ENCODE measurements at regions not wholly inside any gene's neighbourhood (a gene's known extent, or its start where the extent isn't known, plus 50 kb on each side); places are given as distances from the start of the nearest gene placed in this dataset.
A peak's percentile ranks its signal among the peaks of the same experiment; 100 is the strongest.
"Not testable (repeated sequence)": the region's sequence is repeated elsewhere in the genome, so short reads cannot be mapped to it uniquely, and the experiment has no call there.

DNA sequence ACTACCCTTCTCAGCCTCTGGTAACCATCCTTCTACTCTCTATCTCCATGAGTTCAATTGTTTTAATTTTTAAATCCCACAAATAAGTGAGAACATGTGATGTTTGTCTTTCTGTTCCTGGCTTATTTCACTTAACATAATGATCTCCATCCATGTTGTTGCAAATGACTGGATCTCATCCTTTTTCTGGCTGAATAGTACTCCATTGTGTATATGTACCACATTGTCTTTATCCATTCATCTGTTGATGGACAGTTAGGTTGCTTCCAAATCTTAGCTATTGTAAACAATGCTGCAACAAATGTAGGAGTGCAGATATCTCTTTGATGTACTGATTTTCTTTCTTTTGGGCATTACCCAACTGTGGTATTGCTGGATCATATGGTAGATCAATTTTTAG lies 103.0 kb downstream of the CARTPT start:
- DNase-seq, result not testable (repeated sequence)

DNA sequence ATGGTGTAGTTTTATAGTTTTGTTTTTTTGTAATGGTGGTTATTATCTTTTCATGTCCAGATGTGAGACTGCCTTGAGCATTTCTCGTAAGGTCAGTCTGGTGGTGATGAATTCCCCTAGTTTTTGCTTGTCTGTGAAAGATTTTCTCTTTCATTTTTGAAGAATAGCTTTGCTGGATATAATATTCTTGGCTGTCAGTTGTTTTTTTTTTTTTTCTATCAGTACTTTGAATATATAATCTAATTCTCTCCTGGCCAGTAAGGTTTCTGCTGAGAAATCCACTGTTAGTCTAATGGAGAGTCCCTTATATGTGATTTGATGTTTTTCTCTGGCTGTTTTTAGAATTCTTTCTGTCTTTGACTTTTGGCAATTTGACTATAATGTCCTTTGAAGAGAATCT lies 106.9 kb downstream of the CARTPT start:
- DNase-seq, result no peak

GRCh38 chr5:71828291-71829040 lies 109.4 kb downstream of the CARTPT start:
- DNase-seq, result no peak

GRCh38 chr5:71829206-71829605 lies 110.1 kb downstream of the CARTPT start:
- DNase-seq, result no peak

GRCh38 chr5:71830681-71831539 lies 111.8 kb downstream of the CARTPT start:
- DNase-seq, result peak; percentile 63

DNA sequence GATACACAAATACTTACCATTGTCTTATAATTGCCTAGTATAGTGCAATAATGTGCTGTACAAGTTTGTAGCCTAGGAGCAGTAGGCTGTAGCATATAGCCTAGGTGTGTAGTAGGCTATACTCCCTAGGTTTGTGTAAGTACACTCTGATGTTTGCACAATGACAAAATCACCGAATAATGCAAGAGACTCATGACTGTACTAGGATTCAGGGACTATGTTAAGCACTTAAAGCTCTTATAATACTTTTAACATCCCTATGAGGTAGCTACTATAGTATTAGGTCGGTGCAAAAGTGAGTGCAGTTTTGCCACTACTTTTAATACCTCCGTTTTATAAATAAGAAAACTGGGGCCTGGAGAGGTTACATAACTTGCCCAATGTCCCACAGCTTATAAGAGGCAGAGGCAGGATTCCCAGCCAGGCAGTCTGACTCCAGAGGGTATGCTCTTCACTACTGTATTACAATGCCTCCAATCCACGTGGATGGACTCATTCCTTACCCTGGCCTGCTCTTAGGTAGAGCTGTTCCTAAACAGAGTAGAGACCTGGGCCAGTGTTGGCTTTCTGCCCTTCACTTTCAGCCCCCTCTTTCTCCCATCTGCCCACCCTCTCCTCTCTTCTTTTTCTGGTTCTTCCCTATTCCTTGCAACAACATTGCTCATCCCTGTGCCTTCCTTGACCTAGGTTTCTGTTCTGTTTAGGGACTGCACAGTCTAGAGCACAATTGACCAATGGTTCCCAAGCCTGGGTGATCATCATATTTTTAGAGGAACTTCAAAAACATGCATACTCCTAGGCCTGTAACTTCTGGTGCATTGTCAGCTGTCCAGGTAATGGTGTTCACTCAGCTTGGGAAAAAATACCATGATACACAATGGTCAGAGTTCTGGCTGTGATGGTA lies 114.0 kb downstream of the CARTPT start:
- DNase-seq, result no peak

DNA sequence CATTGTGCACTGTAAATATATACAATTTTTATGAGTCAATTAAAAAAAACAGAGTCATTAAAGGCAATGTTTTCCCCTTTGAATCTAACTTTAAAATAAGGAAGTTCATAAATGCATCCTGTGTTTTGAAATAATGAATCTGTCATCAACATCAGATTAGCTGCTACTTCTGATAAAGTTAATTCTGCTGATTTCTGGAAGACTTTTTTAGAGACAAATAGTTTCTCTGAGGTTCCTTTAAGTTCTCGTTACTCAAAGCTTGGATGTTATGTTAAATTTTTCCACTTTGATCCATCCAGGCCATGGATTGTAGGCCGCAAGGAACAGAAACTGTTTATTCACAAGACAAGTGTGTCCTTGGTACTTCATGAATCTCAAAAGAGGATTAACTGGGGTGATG lies 115.5 kb downstream of the CARTPT start:
- DNase-seq, result no peak

- no peak for DNase-seq
These were observed 117.0 kb downstream of the CARTPT start for GRCh38 chr5:71836084-71836483.

DNA sequence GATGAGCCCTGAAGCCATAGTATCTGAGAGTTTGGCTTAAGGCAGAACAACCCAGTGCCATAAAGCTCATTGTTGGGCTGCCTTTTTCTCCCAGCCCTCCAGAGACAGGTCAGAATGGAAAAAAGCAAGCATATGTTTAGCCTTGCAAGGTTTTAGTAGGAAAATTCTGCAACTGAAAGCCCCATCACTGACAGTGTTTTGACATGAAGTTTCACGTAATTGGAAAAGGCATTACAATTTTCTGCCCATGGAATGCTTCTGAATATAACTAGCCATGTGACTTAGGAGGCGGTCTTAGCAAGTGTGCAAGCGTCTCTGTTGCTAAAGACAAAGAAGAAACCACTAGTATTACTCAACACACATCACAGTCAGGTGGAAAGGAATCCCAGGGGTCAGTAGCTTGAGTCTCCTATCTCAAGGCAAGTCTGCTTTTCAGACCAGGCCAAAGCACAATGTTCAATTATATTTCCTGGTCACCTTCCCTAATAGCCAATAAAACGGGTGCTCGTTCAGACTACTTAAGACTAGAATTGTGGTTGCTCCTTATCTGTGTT lies 117.6 kb downstream of the CARTPT start:
- DNase-seq, result no peak

DNA sequence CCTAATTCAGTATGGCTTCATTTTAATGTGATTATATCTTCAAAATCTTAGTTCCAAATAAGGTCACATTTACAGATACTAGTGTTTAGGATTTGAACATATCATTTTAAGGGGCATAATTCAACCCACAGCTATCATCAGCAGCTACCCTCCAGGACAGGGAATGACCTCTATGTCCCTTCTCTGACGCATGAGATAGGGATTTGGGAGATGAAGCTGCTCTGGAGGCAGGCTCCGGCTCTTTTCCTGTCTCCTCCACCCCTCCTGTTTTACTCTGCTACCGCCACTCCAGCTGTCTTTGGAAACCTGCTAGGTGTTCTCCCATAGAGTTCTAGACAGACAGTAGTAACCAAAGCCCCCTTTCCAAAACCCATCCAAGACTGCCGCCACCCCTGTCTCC lies 119.2 kb downstream of the CARTPT start:
- no peak for DNase-seq

DNA sequence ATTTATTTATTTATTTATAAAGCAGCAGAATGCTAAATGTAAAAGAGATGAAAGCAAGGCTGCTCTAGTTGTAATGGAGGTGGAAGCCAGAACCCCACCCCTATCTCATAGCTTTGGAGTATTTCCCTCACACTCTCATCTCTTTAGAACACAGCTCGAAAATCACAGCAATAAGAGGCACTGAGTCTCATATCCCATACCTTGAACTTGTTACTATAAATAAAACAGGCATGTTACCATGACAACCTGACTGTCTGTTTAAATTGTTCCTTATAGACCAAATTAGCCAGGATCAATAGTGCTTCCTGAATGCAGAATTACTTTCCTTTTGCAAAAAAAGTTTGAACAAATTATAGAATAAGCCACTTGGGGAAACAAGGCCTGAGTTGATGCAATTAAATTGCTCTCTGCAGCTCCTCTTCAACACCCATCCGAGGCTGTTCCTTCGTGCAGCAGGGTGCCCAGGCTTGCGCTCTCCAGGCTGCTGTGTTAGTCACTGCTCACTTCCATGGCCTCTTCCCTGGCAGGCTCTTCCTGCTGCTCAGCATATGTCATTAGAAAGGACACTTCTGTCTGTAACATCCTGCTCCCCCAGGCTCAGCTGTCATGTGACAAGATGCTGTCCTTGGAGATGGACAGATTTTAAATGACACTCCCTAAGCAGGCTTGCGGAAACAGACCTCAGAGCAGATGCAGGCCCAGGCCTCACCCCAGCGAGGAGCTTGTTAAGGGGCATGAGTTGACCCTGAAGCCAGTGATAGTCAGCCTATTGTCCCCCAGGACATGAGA lies 120.2 kb downstream of the CARTPT start:
- DNase-seq, result no peak

DNA sequence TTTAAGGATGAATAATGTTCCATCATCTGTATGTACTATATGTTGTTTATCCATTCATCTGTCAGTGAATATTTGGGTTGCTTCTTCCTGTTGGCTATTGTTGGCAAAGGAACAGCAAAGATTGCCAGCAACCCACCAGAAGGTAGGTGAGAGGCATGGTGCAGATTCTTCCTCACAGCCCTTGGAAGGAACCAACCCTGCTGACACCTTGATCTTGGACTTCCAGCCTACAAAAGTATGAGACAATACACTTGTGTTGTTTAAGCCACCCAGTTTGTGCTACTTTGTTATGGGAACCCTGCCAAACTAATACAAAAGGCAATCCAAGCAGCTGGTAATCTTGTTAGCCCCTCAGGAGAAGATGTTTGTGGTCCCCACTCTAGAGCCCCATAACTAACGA lies 122.0 kb downstream of the CARTPT start:
- DNase-seq, result no peak

DNA sequence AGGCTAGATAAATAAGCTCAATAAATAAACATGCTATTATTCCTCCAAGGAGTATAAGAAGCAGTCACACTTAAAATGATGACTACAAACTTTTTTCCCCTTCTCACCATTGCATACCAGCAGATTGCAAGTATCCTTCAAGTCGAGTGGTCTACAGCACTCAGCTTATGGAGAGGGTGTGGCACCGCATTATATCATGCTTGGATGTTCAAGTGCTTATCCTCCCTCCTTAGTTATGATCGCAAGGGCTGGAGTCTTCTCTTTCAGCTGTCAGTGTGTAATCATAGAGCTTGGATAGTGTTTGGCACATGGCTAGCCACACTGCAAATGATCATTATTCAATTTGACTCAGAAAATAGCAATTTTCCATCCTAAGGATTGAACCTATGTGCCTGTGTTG lies 124.0 kb downstream of the CARTPT start:
- no peak for DNase-seq

GRCh38 chr5:71844862-71845261 lies 125.8 kb downstream of the CARTPT start:
- DNase-seq, result no peak

- no peak for DNase-seq
These were observed 140.4 kb downstream of the CARTPT start for GRCh38 chr5:71859515-71859914.

GRCh38 chr5:71860048-71860447 lies 141.0 kb downstream of the CARTPT start:
- no peak for DNase-seq

- no peak for DNase-seq
These were observed 142.6 kb downstream of the CARTPT start for GRCh38 chr5:71861682-71862081.

DNA sequence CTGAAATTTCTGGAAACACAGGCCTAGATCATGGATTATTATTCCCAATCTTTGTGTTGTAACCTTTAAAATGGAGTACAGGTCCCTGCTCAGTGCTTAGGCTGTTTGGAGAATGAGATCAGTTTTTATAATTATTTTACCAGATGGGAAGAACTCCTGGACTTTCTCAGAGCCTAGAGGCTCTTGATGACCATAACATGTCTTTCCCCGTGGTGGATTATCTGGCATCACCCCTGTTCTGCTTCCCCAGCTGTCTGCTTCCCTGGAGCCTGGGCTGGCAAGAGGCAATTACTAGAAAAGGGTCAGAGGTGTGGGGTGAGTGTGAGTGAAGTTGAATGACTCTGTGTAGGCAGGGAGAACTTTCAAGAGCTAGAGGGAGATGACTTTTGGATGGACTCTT lies 143.0 kb downstream of the CARTPT start:
- DNase-seq, result no peak

DNA sequence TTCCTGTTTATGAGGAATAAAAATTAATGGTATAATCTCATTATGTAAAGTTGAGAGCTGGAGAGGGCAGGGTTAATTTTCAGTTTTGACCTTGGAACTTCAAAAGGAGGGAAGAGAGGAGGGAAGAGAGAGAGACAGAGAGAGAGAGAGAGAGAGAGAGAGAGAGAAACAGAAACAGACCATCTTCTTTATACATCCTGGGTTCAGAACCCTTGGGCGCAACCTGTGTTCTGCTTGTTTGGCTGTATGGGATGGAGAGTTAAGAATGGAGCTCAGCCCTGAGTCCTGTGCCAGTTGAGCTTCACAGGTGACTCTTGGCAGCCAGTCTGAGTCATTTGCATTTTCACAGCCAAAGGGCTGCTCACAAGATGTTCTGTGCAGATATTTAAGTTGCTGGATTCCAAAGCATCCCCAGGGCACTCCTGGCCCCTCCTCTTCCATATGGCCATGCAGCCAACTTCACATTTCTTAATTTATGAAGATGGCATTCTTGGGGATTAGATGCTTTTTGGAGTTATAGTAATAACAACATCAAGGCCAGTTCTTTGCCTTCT lies 143.5 kb downstream of the CARTPT start:
- DNase-seq, result no peak

DNA sequence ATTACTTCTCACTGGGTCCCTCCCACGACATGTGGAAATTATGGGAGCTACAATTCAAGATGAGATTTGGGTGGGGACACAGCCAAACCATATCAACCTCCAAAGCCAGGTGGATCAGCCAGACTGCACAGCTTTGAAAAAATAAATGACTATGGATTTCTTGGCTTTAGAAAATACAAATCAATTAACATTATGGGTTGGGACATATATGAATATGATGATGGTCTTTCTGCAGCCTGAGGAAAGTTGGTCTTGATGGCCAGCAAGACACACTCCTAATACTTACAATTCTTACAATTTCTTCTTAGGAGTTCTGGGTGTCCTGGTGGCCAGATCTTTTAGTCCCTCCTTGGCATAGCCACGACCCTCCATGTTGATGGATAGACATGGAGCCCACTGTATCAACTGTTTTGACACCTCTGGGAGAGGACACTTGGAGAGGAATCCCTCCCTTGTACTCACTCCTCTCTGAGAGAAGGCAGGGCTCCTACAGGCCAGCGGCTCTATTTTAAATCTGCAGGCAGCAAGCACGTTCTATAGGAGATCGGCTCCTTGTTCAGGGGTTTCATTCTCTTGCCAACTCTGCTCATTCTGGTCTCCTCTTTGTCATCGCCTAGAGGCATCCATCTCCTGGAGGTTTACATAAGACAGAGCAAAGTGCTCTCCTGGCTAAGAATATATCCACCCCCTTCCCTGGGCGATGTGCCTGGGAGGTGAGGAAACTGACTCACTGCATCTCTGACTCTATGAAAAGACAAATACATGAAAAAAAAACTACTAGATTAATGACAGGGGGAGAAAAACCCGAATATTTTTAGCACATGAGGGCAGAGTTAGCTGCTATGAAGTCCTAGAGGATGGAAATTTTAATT lies 145.9 kb downstream of the CARTPT start:
- DNase-seq, result no peak
